ENCODE measurements at regions not wholly inside any gene's neighbourhood (a gene's known extent, or its start where the extent isn't known, plus 50 kb on each side); places are given as distances from the start of the nearest gene placed in this dataset.

GRCh38 chr18:71442731-71443141, 1101.4 kb downstream of the CBLN2 start:
- H3K4me1 Mint-ChIP-seq (ENCODE audit: low read depth) = no peaks in the 10 kb centered on the region
- H3K36me3 Mint-ChIP-seq (ENCODE audit: low read depth) = no peaks in the 10 kb centered on the region
- DNase-seq (ENCODE audit: low spot score) = no peak
- no peak overlapping the region for H3K4me3 Mint-ChIP-seq (ENCODE audit: low read depth)
- H3K9me3 Mint-ChIP-seq = peaks cover 4% of the 10 kb centered on the region
- no peaks in the 10 kb centered on the region for H3K27me3 Mint-ChIP-seq (ENCODE audit: low read depth)
- H3K27ac Mint-ChIP-seq = no peak overlapping the region
- intact Hi-C loops (cut with micrococcal nuclease) = no loop called here

- H3K4me3 Mint-ChIP-seq (ENCODE audit: low read depth) = no peak overlapping the region
- H3K27ac Mint-ChIP-seq = no peak overlapping the region
These were observed 1103.0 kb downstream of the CBLN2 start for GRCh38 chr18:71441156-71441555.

GRCh38 chr18:71437511-71437910, 1106.6 kb downstream of the CBLN2 start:
- H3K27me3 Mint-ChIP-seq (ENCODE audit: low read depth) = no peaks in the 10 kb centered on the region
- H3K4me1 Mint-ChIP-seq (ENCODE audit: low read depth) = no peaks in the 10 kb centered on the region
- intact Hi-C loops (cut with micrococcal nuclease) = no loop called here
- no peak overlapping the region for H3K4me3 Mint-ChIP-seq (ENCODE audit: low read depth)
- H3K27ac Mint-ChIP-seq = no peak overlapping the region
- H3K36me3 Mint-ChIP-seq (ENCODE audit: low read depth) = no peaks in the 10 kb centered on the region
- DNase-seq (ENCODE audit: low spot score) = no peak
- no peaks in the 10 kb centered on the region for H3K9me3 Mint-ChIP-seq

More at GRCh38 chr18:71441156-71441555, 1103.0 kb downstream of the CBLN2 start:
- H3K27me3 Mint-ChIP-seq (ENCODE audit: low read depth) = no peaks in the 10 kb centered on the region
- H3K36me3 Mint-ChIP-seq (ENCODE audit: low read depth) = no peaks in the 10 kb centered on the region
- no peak for DNase-seq (ENCODE audit: low spot score)
- intact Hi-C loops (cut with micrococcal nuclease) = no loop called here
- H3K4me1 Mint-ChIP-seq (ENCODE audit: low read depth) = no peaks in the 10 kb centered on the region
- peaks cover 4% of the 10 kb centered on the region for H3K9me3 Mint-ChIP-seq

GRCh38 chr18:71433373-71433772, 1110.8 kb downstream of the CBLN2 start:
- H3K27ac Mint-ChIP-seq = no peak overlapping the region
- H3K4me1 Mint-ChIP-seq (ENCODE audit: low read depth) = no peaks in the 10 kb centered on the region
- no peaks in the 10 kb centered on the region for H3K36me3 Mint-ChIP-seq (ENCODE audit: low read depth)
- intact Hi-C loops (cut with micrococcal nuclease) = no loop called here
- no peaks in the 10 kb centered on the region for H3K27me3 Mint-ChIP-seq (ENCODE audit: low read depth)
- H3K4me3 Mint-ChIP-seq (ENCODE audit: low read depth) = no peak overlapping the region
- H3K9me3 Mint-ChIP-seq = no peaks in the 10 kb centered on the region
- DNase-seq (ENCODE audit: low spot score) = no peak

GRCh38 chr18:71431689-71432088, 1112.5 kb downstream of the CBLN2 start:
- H3K27ac Mint-ChIP-seq = no peak overlapping the region
- no peak for DNase-seq (ENCODE audit: low spot score)
- H3K4me3 Mint-ChIP-seq (ENCODE audit: low read depth) = no peak overlapping the region
- H3K27me3 Mint-ChIP-seq (ENCODE audit: low read depth) = no peaks in the 10 kb centered on the region
- H3K36me3 Mint-ChIP-seq (ENCODE audit: low read depth) = no peaks in the 10 kb centered on the region
- H3K9me3 Mint-ChIP-seq = no peaks in the 10 kb centered on the region
- intact Hi-C loops (cut with micrococcal nuclease) = no loop called here
- H3K4me1 Mint-ChIP-seq (ENCODE audit: low read depth) = no peaks in the 10 kb centered on the region

- Mint-ChIP-seq H3K9me3 (no peaks in the 10 kb centered on the region), H3K4me3 (ENCODE audit: low read depth) (no peak overlapping the region), H3K27ac (no peak overlapping the region), H3K27me3 (ENCODE audit: low read depth) (no peaks in the 10 kb centered on the region), H3K36me3 (ENCODE audit: low read depth) (no peaks in the 10 kb centered on the region), H3K4me1 (ENCODE audit: low read depth) (no peaks in the 10 kb centered on the region)
- intact Hi-C loops (cut with micrococcal nuclease) = no loop called here
- DNase-seq (ENCODE audit: low spot score) = no peak
These were observed 1113.0 kb downstream of the CBLN2 start for GRCh38 chr18:71431171-71431570.

- H3K27me3 Mint-ChIP-seq (ENCODE audit: low read depth) = no peaks in the 10 kb centered on the region
- intact Hi-C loops (cut with micrococcal nuclease) = no loop called here
- H3K4me3 Mint-ChIP-seq (ENCODE audit: low read depth) = no peak overlapping the region
- H3K27ac Mint-ChIP-seq = no peak overlapping the region
- H3K9me3 Mint-ChIP-seq = no peaks in the 10 kb centered on the region
- H3K4me1 Mint-ChIP-seq (ENCODE audit: low read depth) = no peaks in the 10 kb centered on the region
- no peak for DNase-seq (ENCODE audit: low spot score)
- H3K36me3 Mint-ChIP-seq (ENCODE audit: low read depth) = no peaks in the 10 kb centered on the region
These were observed 1117.7 kb downstream of the CBLN2 start for GRCh38 chr18:71426441-71426840.

- Mint-ChIP-seq H3K4me1 (ENCODE audit: low read depth) (no peaks in the 10 kb centered on the region), H3K27me3 (ENCODE audit: low read depth) (no peaks in the 10 kb centered on the region), H3K9me3 (no peaks in the 10 kb centered on the region), H3K36me3 (ENCODE audit: low read depth) (no peaks in the 10 kb centered on the region), H3K4me3 (ENCODE audit: low read depth) (no peak overlapping the region), H3K27ac (no peak overlapping the region)
- DNase-seq (ENCODE audit: low spot score) = no peak
- intact Hi-C loops (cut with micrococcal nuclease) = no loop called here
These were observed 1116.4 kb downstream of the SOCS6 start for GRCh38 chr18:71405169-71405809.

- H3K4me3 Mint-ChIP-seq (ENCODE audit: low read depth) = no peak overlapping the region
- DNase-seq (ENCODE audit: low spot score) = no peak
- no peaks in the 10 kb centered on the region for H3K36me3 Mint-ChIP-seq (ENCODE audit: low read depth)
- no peaks in the 10 kb centered on the region for H3K4me1 Mint-ChIP-seq (ENCODE audit: low read depth)
- no peaks in the 10 kb centered on the region for H3K9me3 Mint-ChIP-seq
- H3K27ac Mint-ChIP-seq = no peak overlapping the region
- intact Hi-C loops (cut with micrococcal nuclease) = no loop called here
- no peaks in the 10 kb centered on the region for H3K27me3 Mint-ChIP-seq (ENCODE audit: low read depth)
These were observed 1114.7 kb downstream of the SOCS6 start for GRCh38 chr18:71403501-71403900.

GRCh38 chr18:71398531-71398930, 1109.7 kb downstream of the SOCS6 start:
- intact Hi-C loops (cut with micrococcal nuclease) = no loop called here
- H3K4me1 Mint-ChIP-seq (ENCODE audit: low read depth) = no peaks in the 10 kb centered on the region
- H3K27ac Mint-ChIP-seq = no peak overlapping the region
- no peak overlapping the region for H3K4me3 Mint-ChIP-seq (ENCODE audit: low read depth)
- no peaks in the 10 kb centered on the region for H3K9me3 Mint-ChIP-seq
- H3K27me3 Mint-ChIP-seq (ENCODE audit: low read depth) = no peaks in the 10 kb centered on the region
- H3K36me3 Mint-ChIP-seq (ENCODE audit: low read depth) = no peaks in the 10 kb centered on the region
- DNase-seq (ENCODE audit: low spot score) = no peak

GRCh38 chr18:71388148-71388547, 1099.3 kb downstream of the SOCS6 start:
- Mint-ChIP-seq H3K9me3 (no peaks in the 10 kb centered on the region), H3K27me3 (ENCODE audit: low read depth) (no peaks in the 10 kb centered on the region), H3K4me1 (ENCODE audit: low read depth) (no peaks in the 10 kb centered on the region), H3K36me3 (ENCODE audit: low read depth) (no peaks in the 10 kb centered on the region), H3K4me3 (ENCODE audit: low read depth) (no peak overlapping the region), H3K27ac (no peak overlapping the region)
- intact Hi-C loops (cut with micrococcal nuclease) = no loop called here
- no peak for DNase-seq (ENCODE audit: low spot score)

- H3K4me1 Mint-ChIP-seq (ENCODE audit: low read depth) = no peaks in the 10 kb centered on the region
- no peaks in the 10 kb centered on the region for H3K27me3 Mint-ChIP-seq (ENCODE audit: low read depth)
- intact Hi-C loops (cut with micrococcal nuclease) = no loop called here
- H3K9me3 Mint-ChIP-seq = no peaks in the 10 kb centered on the region
- H3K4me3 Mint-ChIP-seq (ENCODE audit: low read depth) = no peak overlapping the region
- no peak overlapping the region for H3K27ac Mint-ChIP-seq
- no peaks in the 10 kb centered on the region for H3K36me3 Mint-ChIP-seq (ENCODE audit: low read depth)
- no peak for DNase-seq (ENCODE audit: low spot score)
These were observed 1085.6 kb downstream of the SOCS6 start for GRCh38 chr18:71374294-71375000.

- peaks cover 9% of the 10 kb centered on the region for H3K9me3 Mint-ChIP-seq
- no peaks in the 10 kb centered on the region for H3K36me3 Mint-ChIP-seq (ENCODE audit: low read depth)
- H3K27ac Mint-ChIP-seq = no peak overlapping the region
- no peak overlapping the region for H3K4me3 Mint-ChIP-seq (ENCODE audit: low read depth)
- H3K4me1 Mint-ChIP-seq (ENCODE audit: low read depth) = no peaks in the 10 kb centered on the region
- DNase-seq (ENCODE audit: low spot score) = no peak
- intact Hi-C loops (cut with micrococcal nuclease) = no loop called here
- no peaks in the 10 kb centered on the region for H3K27me3 Mint-ChIP-seq (ENCODE audit: low read depth)
These were observed 1083.2 kb downstream of the SOCS6 start for GRCh38 chr18:71371951-71372605.

Data from activated T-helper 2 cell treated with anti-CD3 and anti-CD28 coated beads, Interferon-gamma antibody, Interleukin-2, Interleukin-4, amounts not matched to agents 10 μg/mL and 5 μg/mL and 100 μg/mL, durations not matched to agents 14 hours and 24 hours and 36 hours (primary cell).